Neutrophil (primary cell): ENCODE measurements at regions not wholly inside any gene's neighbourhood (a gene's known extent, or its start where the extent isn't known, plus 50 kb on each side); places are given as distances from the start of the nearest gene placed in this dataset.
"Not testable (repeated sequence)": the region's sequence is repeated elsewhere in the genome, so short reads cannot be mapped to it uniquely, and the experiment has no call there.

Source experiments
- H3K27ac ChIP-seq: fragments of 200-600 bp; sonication (generic); 2 replicates; pipeline ENCODE4 v1.5.1; 2016; ENCODE audit warnings: mild to moderate bottlenecking, moderate library complexity
- H3K27me3 ChIP-seq: fragments of 200-600 bp; sonication (generic); 2 replicates; pipeline ENCODE4 v1.6.0; 2016; ENCODE audit warnings: mild to moderate bottlenecking
- H3K36me3 ChIP-seq: fragments of 200-600 bp; sonication (generic); 2 replicates; pipeline ENCODE4 v1.5.1; 2017
- H3K4me1 ChIP-seq, 2 experiments: fragments of 200-600 bp in 1 of 2; sonication (generic) in 1 of 2; 1 replicate in 1 of 2; 2 replicates in 1 of 2; pipeline versions ENCODE4 v1.5.1 to v1.6.1; 2013 to 2016; ENCODE audit warnings: low read depth in 1 of 2, low read length in 1 of 2, mild to moderate bottlenecking in 1 of 2, moderate library complexity in 1 of 2; ENCODE audit not compliant: control insufficient read depth in 1 of 2, insufficient read depth in 1 of 2
- H3K4me3 ChIP-seq, 2 experiments: fragments of 200-600 bp in 1 of 2; sonication (generic) in 1 of 2; 1 replicate in 1 of 2; 2 replicates in 1 of 2; pipeline ENCODE4 v1.5.1; 2013 to 2016; ENCODE audit warnings: low read depth in 1 of 2, low read length in 1 of 2, mild to moderate bottlenecking in 1 of 2, moderate library complexity in 1 of 2
- H3K9me3 ChIP-seq: fragments of 200-600 bp; sonication (generic); 2 replicates; pipeline ENCODE4 v1.5.1; 2016
- TF ChIP-seq, protein P1 (sequence below): fragments of 200-600 bp; sonication (generic); IDR thresholded peaks from 2 replicates; pipeline ENCODE4 v1.5.1; 2016; ENCODE audit warnings: antibody characterized with exemption

DNA sequence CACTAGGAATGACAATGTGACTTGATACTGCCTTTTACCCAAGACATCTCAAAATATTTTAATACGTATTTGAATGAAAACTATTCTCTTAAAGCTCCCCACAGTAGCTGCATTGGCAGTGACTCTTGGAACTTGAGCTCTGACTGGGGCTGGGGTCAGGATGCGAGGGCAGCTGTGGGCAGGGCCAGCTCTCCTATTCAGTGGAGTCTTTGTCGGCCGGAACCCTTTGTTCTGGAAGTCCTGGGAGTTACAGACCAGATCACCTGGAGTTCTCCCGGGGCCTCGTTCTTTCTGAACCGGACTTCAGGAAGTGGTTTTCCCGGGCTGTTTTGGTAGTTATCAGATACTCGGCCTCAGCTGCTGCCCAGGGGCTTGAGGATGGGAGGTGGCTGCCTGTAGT is 84.9 kb downstream of the NPIPB11 start:
- no peak overlapping the region for H3K27ac ChIP-seq
- H3K9me3 ChIP-seq, result no peaks in the 10 kb centered on the region
- peaks cover 7 to 18% of the 10 kb centered on the region in 2 experiments for H3K4me1 ChIP-seq
- H3K4me3 ChIP-seq, result no peak overlapping the region
- H3K36me3 ChIP-seq, result peaks cover 12% of the 10 kb centered on the region
- TF ChIP-seq, protein P1, sequence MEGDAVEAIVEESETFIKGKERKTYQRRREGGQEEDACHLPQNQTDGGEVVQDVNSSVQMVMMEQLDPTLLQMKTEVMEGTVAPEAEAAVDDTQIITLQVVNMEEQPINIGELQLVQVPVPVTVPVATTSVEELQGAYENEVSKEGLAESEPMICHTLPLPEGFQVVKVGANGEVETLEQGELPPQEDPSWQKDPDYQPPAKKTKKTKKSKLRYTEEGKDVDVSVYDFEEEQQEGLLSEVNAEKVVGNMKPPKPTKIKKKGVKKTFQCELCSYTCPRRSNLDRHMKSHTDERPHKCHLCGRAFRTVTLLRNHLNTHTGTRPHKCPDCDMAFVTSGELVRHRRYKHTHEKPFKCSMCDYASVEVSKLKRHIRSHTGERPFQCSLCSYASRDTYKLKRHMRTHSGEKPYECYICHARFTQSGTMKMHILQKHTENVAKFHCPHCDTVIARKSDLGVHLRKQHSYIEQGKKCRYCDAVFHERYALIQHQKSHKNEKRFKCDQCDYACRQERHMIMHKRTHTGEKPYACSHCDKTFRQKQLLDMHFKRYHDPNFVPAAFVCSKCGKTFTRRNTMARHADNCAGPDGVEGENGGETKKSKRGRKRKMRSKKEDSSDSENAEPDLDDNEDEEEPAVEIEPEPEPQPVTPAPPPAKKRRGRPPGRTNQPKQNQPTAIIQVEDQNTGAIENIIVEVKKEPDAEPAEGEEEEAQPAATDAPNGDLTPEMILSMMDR, result no peak
- H3K27me3 ChIP-seq, result no peaks in the 10 kb centered on the region

DNA sequence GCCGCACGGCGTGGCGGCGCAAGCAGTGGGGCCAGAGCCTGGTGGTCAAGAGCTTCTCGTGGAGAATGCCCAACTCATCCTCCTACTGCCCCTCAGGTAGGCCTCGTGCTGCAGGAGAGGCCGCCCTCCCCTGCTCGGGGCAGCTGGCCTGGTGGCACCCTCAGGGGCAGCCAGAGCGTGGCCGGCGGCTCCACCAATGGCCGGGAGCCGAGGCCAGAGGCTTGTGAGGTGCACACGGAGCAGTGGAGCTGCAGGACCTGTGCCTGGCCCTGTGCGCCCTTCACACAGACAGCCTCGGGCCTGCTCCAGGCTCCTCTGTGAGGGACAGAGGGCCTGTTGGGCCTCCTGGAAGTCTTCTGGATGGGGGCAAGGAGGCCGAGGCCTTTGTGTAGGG is 85.5 kb downstream of the NPIPB11 start:
- H3K9me3 ChIP-seq, result no peaks in the 10 kb centered on the region
- no peak overlapping the region for H3K27ac ChIP-seq
- peaks cover 15% of the 10 kb centered on the region for H3K36me3 ChIP-seq
- no peak overlapping the region for H3K4me3 ChIP-seq
- no peaks in the 10 kb centered on the region for H3K27me3 ChIP-seq
- TF ChIP-seq, protein P1, result no peak
- peaks cover 7 to 18% of the 10 kb centered on the region in 2 experiments for H3K4me1 ChIP-seq

DNA sequence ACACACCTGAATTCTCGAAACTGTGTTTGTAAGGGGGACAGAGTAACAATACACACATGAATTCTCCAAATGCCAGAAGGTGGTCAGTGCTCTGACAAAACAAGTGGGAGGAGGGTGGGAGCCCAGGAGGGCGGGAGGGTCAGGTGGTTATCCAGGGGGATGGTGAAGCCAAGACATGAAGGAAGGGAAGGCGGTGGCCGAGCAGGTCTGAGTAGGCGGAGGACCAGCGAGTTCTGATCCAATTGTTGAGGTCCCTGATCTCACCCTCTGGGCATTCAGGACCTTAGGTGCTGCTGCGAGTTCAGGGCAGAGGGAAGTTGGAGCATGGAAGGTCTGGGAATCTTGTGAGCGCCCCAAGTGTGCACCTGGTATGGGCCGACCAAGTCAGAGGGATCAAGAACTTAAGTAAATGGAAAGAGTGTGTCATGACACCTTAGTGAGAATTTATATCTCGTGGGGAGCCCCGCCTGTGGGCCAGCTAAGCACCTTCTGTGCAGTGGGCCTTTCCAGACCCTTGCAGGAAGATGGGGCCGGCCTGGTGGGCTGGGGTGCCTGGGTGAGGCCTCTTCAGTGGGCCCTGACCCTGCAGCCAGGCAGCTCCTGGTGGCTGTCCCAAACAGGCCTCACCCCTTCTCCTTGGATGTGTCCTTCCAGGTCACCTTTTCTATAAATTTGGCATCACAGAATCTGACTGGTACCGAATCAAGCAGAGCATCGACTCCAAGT is 86.1 kb downstream of the NPIPB11 start:
- no peak overlapping the region for H3K27ac ChIP-seq
- H3K9me3 ChIP-seq, result no peaks in the 10 kb centered on the region
- no peak overlapping the region for H3K4me3 ChIP-seq
- TF ChIP-seq, protein P1, result no peak
- H3K36me3 ChIP-seq, result peaks cover 20% of the 10 kb centered on the region
- peaks cover 7 to 18% of the 10 kb centered on the region in 2 experiments for H3K4me1 ChIP-seq
- H3K27me3 ChIP-seq, result no peaks in the 10 kb centered on the region

DNA sequence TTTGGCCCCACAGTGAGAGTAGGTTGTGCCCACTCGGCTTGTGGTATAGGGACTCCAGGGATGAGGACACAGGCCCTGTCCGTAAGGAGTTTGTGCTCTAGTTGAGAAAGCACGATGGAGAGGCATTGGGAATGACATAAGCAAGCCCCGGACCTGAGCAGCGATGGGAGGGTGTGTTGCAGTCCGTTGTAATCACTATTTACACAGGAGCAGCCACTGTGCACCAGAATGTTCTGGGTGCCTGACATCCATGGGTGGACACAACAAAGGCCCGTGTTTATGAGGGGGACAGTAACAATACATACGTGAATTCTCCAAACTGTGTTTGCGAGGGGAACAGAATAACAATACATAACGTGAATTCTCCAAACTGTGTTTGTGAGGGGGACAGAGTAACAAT is 86.8 kb downstream of the NPIPB11 start:
- Histone ChIP-seq H3K27ac (no peak overlapping the region), H3K27me3 (no peaks in the 10 kb centered on the region), H3K9me3 (no peaks in the 10 kb centered on the region), H3K36me3 (peaks cover 20% of the 10 kb centered on the region), H3K4me3 (no peak overlapping the region), H3K4me1 (peaks cover 7 to 15% of the 10 kb centered on the region in 2 experiments)
- TF ChIP-seq, protein P1, result no peak

DNA sequence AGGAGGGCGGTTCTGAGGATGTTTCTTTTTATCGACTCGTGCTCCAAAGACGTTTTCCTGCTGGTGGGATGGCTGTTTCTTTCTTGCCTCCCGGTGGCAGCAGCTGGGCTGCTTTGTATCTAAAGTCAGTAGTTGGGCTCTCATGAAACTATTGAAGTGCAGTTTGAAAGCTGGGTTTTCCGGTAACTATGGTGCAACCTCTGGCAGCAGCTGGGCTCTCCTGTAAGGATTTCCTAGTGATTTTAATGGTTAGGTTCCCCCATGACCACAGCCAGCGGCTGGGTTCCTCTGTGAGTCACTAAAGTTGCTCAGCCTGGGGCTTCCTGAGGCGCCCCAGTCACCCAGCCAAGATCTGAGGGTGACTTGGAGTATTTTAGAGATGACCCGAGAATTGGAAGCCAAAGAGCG is 87.9 kb downstream of the NPIPB11 start:
- not testable (repeated sequence) for H3K27ac ChIP-seq

DNA sequence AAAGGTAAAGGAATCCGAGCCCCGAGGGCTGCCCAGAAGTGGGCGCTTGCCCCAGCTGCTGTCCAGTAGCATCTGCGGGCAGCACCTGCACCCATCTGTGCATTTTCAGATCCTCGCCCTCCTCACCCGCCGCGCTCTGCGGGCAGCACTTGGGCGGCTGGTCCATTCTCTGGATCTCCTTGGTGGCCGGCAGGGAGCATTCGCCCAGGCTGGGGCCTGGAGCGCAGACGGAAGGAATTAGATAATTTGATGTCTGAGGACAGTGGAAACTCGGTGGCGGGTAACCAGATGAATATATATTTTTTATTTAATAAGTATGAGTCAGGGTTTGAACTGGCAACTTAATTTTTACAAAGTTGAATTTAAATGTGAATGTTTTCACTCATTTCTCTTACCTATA is 88.5 kb downstream of the NPIPB11 start:
- TF ChIP-seq, protein P1, result no peak
- Histone ChIP-seq H3K36me3 (peaks cover 32% of the 10 kb centered on the region), H3K4me3 (no peak overlapping the region), H3K9me3 (no peaks in the 10 kb centered on the region), H3K27me3 (no peaks in the 10 kb centered on the region), H3K27ac (no peak overlapping the region), H3K4me1 (peaks cover 7 to 10% of the 10 kb centered on the region in 2 experiments)

More for the DNA sequence above, 87.9 kb downstream of the NPIPB11 start:
- not testable (repeated sequence) for H3K4me3 ChIP-seq, H3K9me3 ChIP-seq, H3K27me3 ChIP-seq
- peaks cover 7 to 10% of the 10 kb centered on the region in 2 experiments for H3K4me1 ChIP-seq
- peaks cover 27% of the 10 kb centered on the region for H3K36me3 ChIP-seq
